Suprapubic skin (tissue), 4 donors: ENCODE measurements at regions not wholly inside any gene's neighbourhood (a gene's known extent, or its start where the extent isn't known, plus 50 kb on each side); places are given as distances from the start of the nearest gene placed in this dataset.

Source experiments
- DNase-seq, 2 donors: peaks; one replicate each; pipeline ENCODE4 v3.0.0-alpha.2; 2019; ENCODE audit warnings: low spot score in 2 of 2
- H3K27ac ChIP-seq: fragments of 200-600 bp; sonication (generic); one replicate; pipeline ENCODE4 v1.5.1; 2019
- H3K27me3 ChIP-seq: fragments of 200-600 bp; sonication (generic); one replicate; pipeline ENCODE4 v1.5.1; 2019
- H3K36me3 ChIP-seq: fragments of 200-600 bp; sonication (generic); one replicate; pipeline ENCODE4 v1.5.1; 2019
- H3K4me1 ChIP-seq: fragments of 200-600 bp; sonication (generic); one replicate; pipeline ENCODE4 v1.5.1; 2019
- H3K4me3 ChIP-seq: fragments of 200-600 bp; sonication (generic); one replicate; pipeline ENCODE4 v1.5.1; 2019; ENCODE audit warnings: mild to moderate bottlenecking
- H3K9me3 ChIP-seq: fragments of 200-600 bp; sonication (generic); one replicate; pipeline ENCODE4 v1.5.1; 2019
- CTCF ChIP-seq, 2 donors: fragments of 200-600 bp in 1 of 2; fragments of 450-650 bp in 1 of 2; sonication (generic) in 1 of 2; IDR thresholded peaks; one replicate each; pipeline ENCODE4 v1.5.1; 2016 to 2019; ENCODE audit warnings: antibody characterized with exemption in 2 of 2, mild to moderate bottlenecking in 1 of 2, moderate library complexity in 1 of 2
- EP300 ChIP-seq: sonication (generic); formaldehyde crosslinking; IDR thresholded peaks from one replicate; pipeline ENCODE4 v1.6.1; 2017; ENCODE audit warnings: antibody characterized with exemption
- POLR2A ChIP-seq, 2 donors: fragments of 450-650 bp; IDR thresholded peaks; one replicate each; pipeline ENCODE4 v1.6.1; 2017; ENCODE audit warnings: antibody characterized with exemption in 2 of 2, mild to moderate bottlenecking in 2 of 2, moderate library complexity in 2 of 2
- POLR2AphosphoS5 ChIP-seq, 3 donors: sonication (generic); formaldehyde crosslinking; IDR thresholded peaks; one replicate each; pipeline ENCODE4 v1.6.1; 2017; ENCODE audit warnings: antibody characterized with exemption in 3 of 3
- WGBS: methylation state at CpG from one replicate; pipeline ENCODE4 v1.1.5; 2018; 5-methylcytosine and 5-hydroxymethylcytosine counted together

GRCh38 chr12:82019533-82019932 lies 260.4 kb upstream of the PPFIA2 start:
- DNase-seq: no peak
- Histone ChIP-seq H3K4me3 (no peak overlapping the region), H3K9me3 (no peaks in the 10 kb centered on the region)

GRCh38 chr12:82015623-82016347 lies 256.6 kb upstream of the PPFIA2 start:
- Histone ChIP-seq H3K9me3 (no peaks in the 10 kb centered on the region), H3K27ac (no peak overlapping the region), H3K36me3 (no peaks in the 10 kb centered on the region), H3K27me3 (no peaks in the 10 kb centered on the region), H3K4me3 (no peak overlapping the region), H3K4me1 (no peaks in the 10 kb centered on the region)
- TF ChIP-seq POLR2A (IDR thresholded peaks at IDR 0.05) (no peak), CTCF (IDR thresholded peaks at IDR 0.05) (no peak), POLR2AphosphoS5 (IDR thresholded peaks at IDR 0.05) (no peak), EP300 (no peak)
- no peak for DNase-seq
- 95% methylated on average over 1 of the region's 1 CpG for WGBS

More at GRCh38 chr12:82019533-82019932, 260.4 kb upstream of the PPFIA2 start:
- H3K27ac ChIP-seq: no peak overlapping the region
- H3K27me3 ChIP-seq: no peaks in the 10 kb centered on the region
- H3K4me1 ChIP-seq: no peaks in the 10 kb centered on the region
- TF ChIP-seq POLR2A (IDR thresholded peaks at IDR 0.05) (no peak), POLR2AphosphoS5 (IDR thresholded peaks at IDR 0.05) (no peak), CTCF (IDR thresholded peaks at IDR 0.05) (no peak), EP300 (no peak)
- no peaks in the 10 kb centered on the region for H3K36me3 ChIP-seq

- TF ChIP-seq EP300 (no peak), CTCF (IDR thresholded peaks at IDR 0.05) (no peak), POLR2A (IDR thresholded peaks at IDR 0.05) (no peak), POLR2AphosphoS5 (IDR thresholded peaks at IDR 0.05) (no peak)
- H3K4me1 ChIP-seq: no peaks in the 10 kb centered on the region
Measured at GRCh38 chr12:82012176-82012575, 253.0 kb upstream of the PPFIA2 start.

GRCh38 chr12:82009524-82009923 lies 250.4 kb upstream of the PPFIA2 start:
- no peaks in the 10 kb centered on the region for H3K9me3 ChIP-seq
- no peak for TF ChIP-seq EP300
- no peaks in the 10 kb centered on the region for H3K36me3 ChIP-seq
- 75% methylated on average over 2 of the region's 2 CpGs for WGBS
- H3K4me3 ChIP-seq: no peak overlapping the region
- H3K27me3 ChIP-seq: no peaks in the 10 kb centered on the region
- no peak for DNase-seq
- H3K4me1 ChIP-seq: no peaks in the 10 kb centered on the region
- H3K27ac ChIP-seq: no peak overlapping the region

More at GRCh38 chr12:82012176-82012575, 253.0 kb upstream of the PPFIA2 start:
- Histone ChIP-seq H3K36me3 (no peaks in the 10 kb centered on the region), H3K27ac (no peak overlapping the region), H3K9me3 (no peaks in the 10 kb centered on the region), H3K4me3 (no peak overlapping the region), H3K27me3 (no peaks in the 10 kb centered on the region)
- 86% methylated on average over 4 of the region's 4 CpGs for WGBS
- DNase-seq: no peak

- no peak for DNase-seq
- Histone ChIP-seq H3K27me3 (no peaks in the 10 kb centered on the region), H3K27ac (no peak overlapping the region), H3K36me3 (no peaks in the 10 kb centered on the region), H3K4me3 (no peak overlapping the region), H3K4me1 (no peaks in the 10 kb centered on the region), H3K9me3 (no peaks in the 10 kb centered on the region)
- TF ChIP-seq EP300 (no peak), POLR2A (IDR thresholded peaks at IDR 0.05) (no peak), POLR2AphosphoS5 (IDR thresholded peaks at IDR 0.05) (no peak), CTCF (IDR thresholded peaks at IDR 0.05) (no peak)
- 53% methylated on average over 1 of the region's 1 CpG for WGBS
Measured at GRCh38 chr12:82008251-82008650, 249.1 kb upstream of the PPFIA2 start.
